Adrenal gland (tissue), 5 donors: ENCODE measurements at regions not wholly inside any gene's neighbourhood (a gene's known extent, or its start where the extent isn't known, plus 50 kb on each side); places are given as distances from the start of the nearest gene placed in this dataset.
"Not testable (repeated sequence)": the region's sequence is repeated elsewhere in the genome, so short reads cannot be mapped to it uniquely, and the experiment has no call there.

Experiments
- CTCF ChIP-seq, 6 experiments: fragments of 450-650 bp in 4 of 6; fragments of 200-600 bp in 2 of 6; sonication (generic) in 1 of 6; IDR thresholded peaks; 1 replicate in 5 of 6; 2 replicates in 1 of 6; pipeline versions ENCODE4 v1.5.1 to v1.8.0; 2016 to 2021; ENCODE audit warnings: antibody characterized with exemption in 6 of 6, mild to moderate bottlenecking in 2 of 6, moderate library complexity in 1 of 6
- POLR2A ChIP-seq, 2 donors: fragments of 450-650 bp; IDR thresholded peaks; one replicate each; pipeline ENCODE4 v1.6.1; 2017; ENCODE audit warnings: antibody characterized with exemption in 2 of 2, mild to moderate bottlenecking in 2 of 2, moderate library complexity in 1 of 2
- donor health status: DM: no; HTN: no; CAD: no.

- not testable (repeated sequence) for TF ChIP-seq CTCF, POLR2A (IDR thresholded peaks at IDR 0.05)
Measured at GRCh38 chr10:65269551-65269950, 1656.3 kb upstream of the LRRTM3 start.
